ENCODE measurements at regions not wholly inside any gene's neighbourhood (a gene's known extent, or its start where the extent isn't known, plus 50 kb on each side); places are given as distances from the start of the nearest gene placed in this dataset.
"Not testable (repeated sequence)": the region's sequence is repeated elsewhere in the genome, so short reads cannot be mapped to it uniquely, and the experiment has no call there.

DNA sequence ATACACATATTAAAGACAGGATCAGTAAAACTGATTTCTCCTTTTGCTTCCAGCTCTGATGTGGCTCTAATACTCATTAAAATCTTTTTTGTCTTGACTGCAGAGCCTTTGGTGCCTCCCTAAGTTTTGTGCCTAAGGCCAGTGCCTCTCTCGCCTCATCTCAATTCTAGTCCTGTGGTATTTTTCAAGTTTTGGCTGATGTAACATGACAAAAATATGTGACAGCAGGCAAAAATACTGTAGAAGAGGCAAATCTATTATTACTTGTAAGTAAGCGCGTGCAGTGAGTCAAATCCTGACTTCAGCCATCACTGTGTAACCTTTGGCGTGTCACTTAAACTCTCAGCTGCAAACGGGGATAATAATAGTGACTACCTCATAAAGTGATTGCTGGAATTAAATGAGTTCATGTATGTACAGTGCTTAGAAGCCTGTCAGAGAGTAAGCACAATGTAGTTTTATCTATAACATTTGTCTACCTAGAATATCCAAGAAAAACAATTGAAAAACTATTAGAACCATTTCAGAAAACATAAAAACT is 74.0 kb downstream of the MAB21L3 start:
- DNase-seq (ENCODE audit: low spot score) (no peak), ATAC-seq (no peak)

DNA sequence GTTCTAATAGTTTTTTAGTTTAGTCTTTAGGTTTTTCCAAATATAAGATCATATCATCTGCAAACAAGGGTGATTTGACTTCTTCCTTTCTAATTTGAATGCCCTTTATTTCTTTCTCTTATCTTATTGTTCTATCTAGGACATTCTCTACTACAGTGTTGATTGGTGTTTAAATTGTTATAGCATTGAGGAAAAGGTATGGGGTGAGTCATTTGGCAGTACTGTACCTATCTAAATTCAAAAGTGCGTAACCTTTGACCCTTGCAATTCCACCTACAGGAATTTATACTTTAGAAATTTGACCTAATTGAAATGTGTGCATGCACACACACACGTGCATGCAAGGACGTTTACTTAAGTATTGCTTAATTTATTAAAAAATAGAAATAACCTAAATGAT is 78.3 kb downstream of the MAB21L3 start:
- DNase-seq (ENCODE audit: low spot score) = no peak
- ATAC-seq = no peak

DNA sequence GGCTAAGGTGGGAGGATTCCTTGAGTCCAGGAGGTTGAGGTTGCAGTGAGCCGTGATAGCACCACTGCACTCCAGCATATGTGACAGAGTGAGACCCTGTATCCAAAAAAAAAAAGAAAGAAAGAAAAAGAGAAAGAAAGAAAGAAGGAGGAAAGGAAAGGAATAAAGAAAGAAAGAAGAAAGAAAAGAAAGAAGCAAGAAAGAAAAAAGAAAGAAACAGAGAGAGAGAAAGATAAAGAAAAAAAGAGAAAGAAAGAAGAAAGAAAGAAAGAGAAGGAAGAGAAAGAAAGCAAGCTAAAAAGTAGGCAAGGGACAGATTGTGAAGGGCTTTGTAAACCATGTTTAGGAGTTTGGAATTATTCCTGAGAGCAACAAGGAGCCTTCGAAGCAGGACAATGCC is 80.1 kb downstream of the MAB21L3 start:
- ATAC-seq (no peak), DNase-seq (ENCODE audit: low spot score) (no peak)

DNA sequence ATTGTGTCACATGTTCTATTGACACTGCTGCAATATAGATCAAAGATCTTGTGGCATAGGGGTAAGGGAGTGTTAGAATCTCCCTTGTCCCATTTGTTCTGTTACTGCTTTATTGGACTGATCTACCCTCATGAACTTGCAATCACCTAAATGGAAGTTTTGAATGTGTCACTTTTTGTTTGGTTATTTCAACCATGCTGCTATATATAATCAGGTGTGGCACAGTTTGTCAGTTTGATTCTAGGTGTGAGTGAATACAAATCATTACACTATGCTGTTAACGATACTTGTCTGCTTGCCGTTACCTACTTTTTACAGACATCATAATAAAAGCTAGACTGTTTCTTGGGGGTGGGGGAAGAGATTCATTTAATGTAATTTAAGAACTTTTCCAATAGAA is 82.6 kb downstream of the MAB21L3 start:
- ATAC-seq = no peak
- no peak for DNase-seq (ENCODE audit: low spot score)

DNA sequence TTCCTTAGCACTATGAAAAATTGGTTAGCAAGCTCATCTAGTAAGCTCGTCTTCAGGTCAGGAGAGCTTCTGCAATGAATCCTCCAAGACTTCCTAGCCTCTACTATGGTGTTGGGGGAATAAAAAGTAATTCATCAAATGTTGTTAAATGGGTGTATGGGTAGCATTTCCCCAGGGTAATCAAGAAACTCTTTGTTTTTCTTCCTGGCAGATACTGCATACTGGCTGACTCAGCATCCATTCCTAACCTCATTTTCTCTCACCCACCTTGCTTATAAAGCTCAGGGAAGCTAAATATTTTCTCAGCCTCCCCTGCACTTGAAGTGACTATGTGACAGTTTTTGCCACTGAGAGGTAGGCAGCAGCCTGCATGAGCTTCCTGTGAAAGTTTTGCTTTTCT is 83.4 kb downstream of the MAB21L3 start:
- ATAC-seq (no peak), DNase-seq (ENCODE audit: low spot score) (no peak)

DNA sequence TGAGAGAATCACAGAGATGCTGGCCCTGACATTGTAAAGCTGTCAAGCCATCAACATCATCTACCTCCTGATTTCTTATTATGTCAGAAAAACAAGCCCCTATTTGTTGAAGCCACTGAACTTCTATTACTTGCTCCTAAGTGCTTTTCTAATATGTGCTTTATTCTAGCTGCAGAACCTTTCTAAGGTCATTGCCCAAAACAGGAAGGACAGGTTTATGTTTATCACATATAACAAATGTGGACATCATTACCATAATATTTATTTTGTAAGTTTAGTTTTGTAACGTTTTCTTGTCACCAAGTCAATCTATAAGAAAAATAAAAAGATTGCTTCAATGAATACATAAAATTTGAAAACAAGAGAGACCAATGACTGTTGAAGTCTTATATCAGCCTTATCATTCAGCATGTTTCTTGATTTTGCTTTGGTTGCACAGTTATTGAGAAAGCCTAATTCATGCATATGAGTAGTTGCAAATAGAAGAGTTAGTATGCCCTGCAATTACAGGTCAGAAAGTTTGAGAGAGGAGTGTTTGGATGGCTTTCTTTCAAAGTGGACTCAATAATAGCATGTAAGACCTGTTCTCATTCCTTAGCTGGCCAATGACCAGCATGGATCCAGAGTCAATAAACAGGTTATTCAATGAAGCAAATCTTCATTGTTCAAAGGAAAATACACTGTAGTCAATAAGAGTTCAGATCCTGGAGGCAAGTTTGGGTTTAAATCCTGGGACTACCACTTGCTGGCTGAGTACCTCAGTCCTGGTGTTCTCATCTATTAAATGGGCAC is 84.1 kb downstream of the MAB21L3 start:
- DNase-seq (ENCODE audit: low spot score) (no peak), ATAC-seq (no peak)

DNA sequence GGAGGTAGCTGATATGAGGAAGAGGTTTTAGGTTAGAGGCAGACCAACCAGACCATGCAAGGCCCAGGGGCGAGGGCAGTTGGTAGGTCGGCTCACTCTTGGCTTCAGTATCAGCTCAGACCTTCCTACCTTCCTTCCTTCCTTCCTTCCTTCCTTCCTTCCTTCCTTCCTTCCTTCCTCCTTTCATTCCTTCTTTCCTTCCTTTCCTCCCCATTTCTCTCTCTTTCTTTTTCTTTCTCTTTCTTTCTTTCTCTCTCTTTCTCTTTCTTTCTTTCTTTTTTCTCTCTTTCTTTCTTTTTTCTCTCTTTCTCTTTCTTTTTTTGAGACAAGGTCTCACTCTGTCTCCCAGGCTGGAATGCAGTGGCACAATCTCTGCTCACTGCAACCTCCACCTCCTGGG is 89.1 kb downstream of the MAB21L3 start:
- not testable (repeated sequence) for DNase-seq (ENCODE audit: low spot score); ATAC-seq

DNA sequence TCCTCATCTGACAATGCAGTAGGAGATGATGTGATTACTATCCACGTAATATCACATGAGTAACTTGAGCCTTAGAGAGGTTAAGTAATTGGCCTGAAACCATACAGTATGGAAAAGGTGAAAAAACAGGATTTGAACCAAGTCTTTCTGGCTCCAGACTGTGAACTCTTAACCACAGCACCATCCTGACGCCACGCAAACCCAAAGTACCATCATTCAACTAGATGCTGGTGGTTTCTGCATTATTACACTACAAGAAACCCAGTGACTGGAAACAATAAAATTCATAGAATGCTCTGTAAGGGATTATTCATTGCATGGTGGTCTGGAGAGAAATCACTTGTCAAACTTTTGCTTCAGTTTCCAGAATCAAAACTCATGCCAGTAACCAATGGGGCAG is 90.7 kb downstream of the MAB21L3 start:
- ATAC-seq (no peak), DNase-seq (ENCODE audit: low spot score) (no peak)

DNA sequence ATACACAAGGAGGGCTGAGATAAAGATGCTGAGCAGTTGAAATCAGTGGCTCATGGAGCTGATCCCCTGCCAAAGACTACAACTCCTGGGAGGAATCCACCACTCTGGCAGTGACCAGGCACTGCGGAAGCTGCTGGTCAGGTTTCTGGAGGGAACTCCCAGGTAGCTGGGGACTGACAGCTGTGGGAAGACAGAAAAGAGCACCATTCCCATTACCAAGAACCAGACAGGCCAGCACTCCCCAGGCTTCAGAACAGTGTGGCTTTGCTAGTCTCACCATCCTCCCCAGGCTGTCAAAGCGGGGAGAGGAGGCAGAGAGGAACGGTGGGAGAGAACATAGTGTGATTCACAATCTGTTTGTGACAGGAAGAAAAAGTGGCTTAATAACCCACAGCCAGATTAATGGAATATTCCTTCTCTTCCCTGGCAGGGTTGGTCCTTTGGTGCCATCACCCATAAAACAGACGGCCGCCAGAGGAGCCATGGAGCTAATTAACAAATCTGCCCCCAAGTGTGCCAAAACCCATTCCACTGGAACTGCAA is 92.1 kb downstream of the MAB21L3 start:
- no peak for DNase-seq (ENCODE audit: low spot score)
- no peak for ATAC-seq

DNA sequence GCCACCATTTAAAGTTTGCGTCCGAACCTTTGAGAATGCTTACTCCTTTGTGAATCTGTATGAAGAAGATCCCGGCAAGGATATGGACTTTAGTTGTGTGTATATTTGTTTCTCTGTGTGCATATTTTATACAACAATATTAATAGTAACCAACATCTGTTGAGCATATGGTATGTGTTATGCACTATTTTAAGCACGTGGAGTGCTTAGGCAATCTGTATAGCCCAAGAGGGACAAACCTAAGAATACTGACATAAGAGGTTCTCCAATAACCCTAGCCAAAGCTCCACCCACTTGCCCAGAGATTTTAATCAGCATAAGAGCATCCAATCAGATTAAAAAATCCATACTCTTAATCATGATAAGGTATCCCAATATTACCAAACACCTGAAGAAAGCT is 92.7 kb downstream of the MAB21L3 start:
- no peak for DNase-seq (ENCODE audit: low spot score)
- no peak for ATAC-seq

DNA sequence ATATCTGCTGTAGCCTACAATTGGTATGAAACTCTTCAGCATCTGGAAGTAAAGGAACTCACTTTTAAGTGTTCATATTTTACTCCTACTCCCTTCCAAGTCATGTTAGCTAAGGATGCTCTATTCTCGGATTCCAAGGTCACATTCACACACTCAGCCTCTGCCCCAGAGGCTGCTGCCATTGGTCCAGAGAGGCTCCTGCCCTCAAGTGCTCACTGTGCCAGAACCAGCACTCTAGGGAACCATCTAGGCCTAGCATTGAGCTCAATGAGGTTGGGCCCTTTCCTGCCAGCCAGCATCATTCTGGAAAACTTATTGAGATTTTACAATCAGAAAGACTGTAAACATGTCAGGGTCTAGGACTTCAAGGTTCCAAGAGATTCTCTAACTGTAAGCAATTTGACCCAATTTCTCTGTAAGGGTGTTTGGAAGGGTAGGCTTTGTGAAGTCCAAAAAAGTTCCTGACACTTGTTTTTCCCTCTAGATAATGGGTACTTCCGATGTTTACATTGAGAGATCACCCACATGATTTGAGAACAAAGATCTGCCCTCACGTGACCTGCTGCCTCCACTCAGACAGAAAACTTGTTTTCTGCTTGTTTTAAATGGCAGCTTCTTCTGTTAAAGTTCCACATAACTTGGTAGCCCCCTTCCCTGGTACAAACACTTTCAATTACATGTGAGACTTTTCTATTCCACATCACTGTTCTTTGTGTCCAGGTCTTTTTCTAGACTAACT is 94.9 kb downstream of the MAB21L3 start:
- ATAC-seq = no peak
- DNase-seq (ENCODE audit: low spot score) = no peak

DNA sequence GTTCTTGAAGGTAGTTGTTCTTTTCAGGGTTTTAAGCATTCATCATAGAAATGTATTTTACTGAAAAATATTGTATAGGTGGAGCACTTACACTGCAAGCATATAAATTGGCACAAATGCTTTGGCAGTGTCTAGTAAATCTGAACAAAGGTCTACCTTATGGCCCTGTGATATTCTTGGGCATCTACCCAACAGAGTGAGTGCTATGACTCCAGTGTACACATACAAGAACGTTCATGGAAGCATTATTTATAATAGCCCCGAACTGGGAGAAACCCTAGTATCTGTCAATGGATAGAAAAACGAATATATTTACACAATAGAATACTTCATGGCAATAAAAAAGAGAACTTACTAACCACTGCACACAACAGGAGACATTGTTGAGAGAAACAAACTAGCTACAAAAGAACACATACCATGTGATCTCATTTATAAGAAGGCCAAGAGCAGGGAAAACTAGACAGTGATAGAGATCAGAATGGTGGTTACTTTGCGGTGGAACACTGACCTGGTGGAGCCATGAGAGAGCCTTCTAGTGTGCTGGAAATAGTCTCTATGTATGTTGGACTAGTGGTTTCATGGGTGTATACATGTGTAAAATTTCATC is 96.0 kb downstream of the MAB21L3 start:
- ATAC-seq (no peak), DNase-seq (ENCODE audit: low spot score) (no peak)

DNA sequence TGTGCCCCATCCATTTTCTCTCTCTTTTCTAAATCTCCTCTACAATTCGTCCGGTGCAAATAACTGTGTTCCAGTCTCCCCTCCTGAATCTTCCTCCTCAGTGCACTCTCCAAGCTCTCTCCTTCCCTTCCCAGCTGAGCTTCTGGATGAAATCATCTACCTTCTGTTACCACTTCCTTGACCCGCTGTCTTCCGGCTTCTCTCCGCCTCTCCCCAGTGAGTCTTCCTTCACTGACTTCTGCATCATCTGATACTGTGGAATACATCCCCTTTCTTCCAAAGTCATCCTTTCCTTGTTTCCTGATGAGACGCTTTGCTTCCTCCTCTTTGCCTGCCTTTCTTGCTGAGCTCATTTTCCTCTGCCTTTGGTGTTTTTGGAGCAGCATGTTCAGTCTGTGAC is 96.9 kb downstream of the MAB21L3 start:
- no peak for DNase-seq (ENCODE audit: low spot score)

DNA sequence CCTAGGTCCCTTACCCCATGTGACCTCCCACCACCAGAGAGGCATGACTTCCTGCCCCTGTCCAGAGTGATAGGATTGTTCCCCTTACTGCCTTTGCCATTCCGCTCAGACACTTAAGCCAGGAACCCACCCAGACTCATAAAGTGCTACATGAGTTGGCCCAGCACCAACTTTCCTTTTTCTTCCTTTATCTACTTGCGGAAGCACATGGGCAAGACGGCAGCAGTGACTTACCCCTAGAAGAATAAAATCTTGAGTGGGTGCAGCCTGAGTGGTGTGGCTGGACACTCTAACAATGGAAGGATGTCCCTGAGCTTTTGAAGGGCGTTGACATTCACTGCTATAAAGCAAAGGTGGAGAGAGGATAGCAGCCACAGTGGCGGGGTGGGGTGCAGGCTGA is 100.1 kb downstream of the MAB21L3 start:
- DNase-seq (ENCODE audit: low spot score) = no peak

More for the DNA sequence above, 96.9 kb downstream of the MAB21L3 start:
- ATAC-seq = no peak

DNA sequence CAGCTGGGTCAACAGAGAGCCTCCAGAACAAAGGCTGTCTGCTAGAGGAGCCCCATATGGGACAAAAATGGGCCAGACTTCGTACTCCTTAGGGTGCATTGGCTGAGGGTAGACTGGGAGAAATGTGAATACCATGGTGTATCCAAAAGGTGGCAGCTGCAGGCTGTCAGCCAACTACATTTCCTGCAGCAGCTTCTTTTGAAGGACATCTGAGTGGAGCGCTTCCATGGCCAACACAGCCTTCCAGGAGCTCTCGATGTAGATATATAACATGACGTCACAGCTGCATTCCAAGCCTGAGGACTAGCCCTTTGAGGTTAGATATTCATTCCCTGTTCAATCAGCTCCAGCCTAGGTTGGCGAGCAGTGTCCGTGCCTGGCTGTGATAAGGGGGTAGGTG is 107.7 kb downstream of the MAB21L3 start:
- DNase-seq (ENCODE audit: low spot score) (no peak), ATAC-seq (no peak)

More for the DNA sequence above, 100.1 kb downstream of the MAB21L3 start:
- no peak for ATAC-seq

DNA sequence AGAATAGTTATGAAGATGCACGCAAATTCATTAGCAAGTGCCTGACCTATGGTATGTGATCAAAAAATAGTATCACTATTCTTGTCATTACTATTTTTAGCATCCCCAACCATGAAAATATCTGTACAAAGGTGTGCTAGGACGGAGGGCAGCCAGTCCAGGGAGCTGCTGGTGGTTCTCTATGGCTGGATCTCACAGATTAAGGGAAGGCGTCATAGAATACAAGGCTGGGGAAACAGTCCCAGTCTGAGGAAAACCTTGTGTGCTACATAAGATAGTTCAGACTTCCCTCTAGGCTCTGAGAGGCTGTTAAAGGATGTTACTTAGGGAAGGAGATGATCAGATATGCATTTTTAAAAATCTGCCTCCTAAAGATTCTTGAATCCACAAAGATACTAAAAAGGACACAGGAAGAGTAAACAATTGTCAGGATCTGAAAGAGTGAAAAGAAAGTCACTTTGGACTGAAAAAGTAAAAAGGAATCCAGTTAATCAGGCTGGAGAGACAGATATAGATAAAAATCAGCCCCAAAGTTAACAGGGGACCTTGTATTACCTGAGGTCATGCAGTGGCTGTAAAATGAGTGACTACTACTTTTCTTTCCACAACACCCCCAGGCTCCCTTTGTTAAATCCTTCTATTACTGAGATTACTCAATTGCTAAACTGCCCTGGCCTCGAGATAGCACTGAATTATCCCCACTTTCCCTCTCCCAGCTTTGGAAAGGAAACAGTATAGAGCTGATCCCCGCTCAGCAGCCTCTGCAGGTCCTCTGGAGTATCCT is 108.6 kb downstream of the MAB21L3 start:
- no peak for ATAC-seq

DNA sequence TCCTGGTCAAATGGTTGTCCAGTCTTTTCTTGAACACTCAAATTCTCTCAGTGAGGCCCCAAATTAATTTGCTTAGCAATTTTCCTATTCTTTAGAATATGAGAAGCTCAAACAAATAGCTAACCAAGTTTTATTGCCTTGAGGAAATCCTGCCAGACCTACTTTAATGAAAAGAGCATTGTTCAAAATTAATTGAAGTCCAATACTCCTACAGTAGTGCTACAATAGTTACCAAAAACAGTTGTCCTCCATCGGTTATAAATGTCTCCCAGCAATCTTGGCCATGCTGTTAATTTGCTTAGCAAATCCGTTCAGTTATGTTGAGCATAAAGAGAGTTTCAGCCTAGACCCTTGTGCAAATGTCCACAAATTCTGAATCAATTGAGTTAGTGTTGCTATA is 112.9 kb downstream of the MAB21L3 start:
- DNase-seq (ENCODE audit: low spot score) = no peak
- no peak for ATAC-seq

More for the DNA sequence above, 108.6 kb downstream of the MAB21L3 start:
- no peak for DNase-seq (ENCODE audit: low spot score)

DNA sequence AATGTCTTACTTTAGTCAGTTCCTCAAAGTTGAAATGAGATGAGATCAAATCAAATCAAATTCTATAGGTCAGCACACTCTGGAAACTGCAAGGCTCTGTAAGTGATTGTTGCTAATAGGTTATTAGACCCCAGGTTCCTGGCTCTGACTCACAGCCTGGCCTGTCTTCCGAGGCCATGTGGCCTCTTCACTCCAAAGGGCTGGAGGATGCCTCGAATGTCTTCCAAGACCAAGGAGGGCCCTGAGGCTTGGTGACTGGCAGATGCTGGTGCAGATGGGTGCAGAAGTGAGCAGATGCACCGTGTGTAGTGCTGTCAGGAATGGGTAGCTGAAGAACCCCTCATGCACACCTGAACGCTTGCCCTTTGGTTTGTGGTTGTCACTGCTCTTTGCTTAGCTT is 113.4 kb downstream of the MAB21L3 start:
- no peak for ATAC-seq
- no peak for DNase-seq (ENCODE audit: low spot score)

DNA sequence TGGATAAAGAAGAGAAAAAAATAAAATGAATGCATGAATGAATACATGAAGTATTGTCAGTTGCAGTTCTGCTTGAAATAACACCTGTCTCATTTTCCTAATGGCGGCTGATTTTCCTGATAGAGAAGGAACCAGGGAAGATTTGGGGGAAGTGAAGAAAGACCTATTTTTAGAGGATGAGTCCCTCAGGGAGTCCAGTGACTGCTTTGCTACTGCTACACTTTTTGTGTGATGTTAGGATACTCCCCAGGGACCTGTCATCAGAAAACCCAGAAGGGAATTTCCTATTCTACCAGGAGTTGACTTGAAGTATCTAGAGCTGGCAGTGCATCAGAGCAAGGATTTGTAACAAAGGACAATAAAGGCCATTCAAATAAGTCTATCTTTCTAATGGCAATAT is 114.8 kb downstream of the MAB21L3 start:
- ATAC-seq = no peak
- DNase-seq (ENCODE audit: low spot score) = no peak

DNA sequence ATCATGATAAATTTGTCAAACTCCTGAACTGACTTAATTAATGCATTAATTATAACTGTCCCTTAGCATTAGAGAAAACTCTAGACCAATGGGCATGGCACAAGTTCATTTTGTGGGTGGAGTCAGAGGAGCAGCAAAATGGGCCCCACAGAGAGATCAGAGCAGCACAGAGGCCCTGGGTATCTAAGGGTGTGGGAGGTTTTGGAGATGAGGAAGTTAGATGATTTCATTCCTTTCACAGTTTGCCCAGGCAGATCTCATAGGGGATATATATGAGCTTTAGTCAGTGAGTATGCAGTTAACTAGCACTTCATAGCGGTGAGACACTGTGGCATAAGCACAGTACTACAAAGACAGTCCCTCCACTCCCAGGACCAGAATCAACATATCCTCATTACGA is 117.3 kb downstream of the MAB21L3 start:
- DNase-seq (ENCODE audit: low spot score) (no peak), ATAC-seq (no peak)

DNA sequence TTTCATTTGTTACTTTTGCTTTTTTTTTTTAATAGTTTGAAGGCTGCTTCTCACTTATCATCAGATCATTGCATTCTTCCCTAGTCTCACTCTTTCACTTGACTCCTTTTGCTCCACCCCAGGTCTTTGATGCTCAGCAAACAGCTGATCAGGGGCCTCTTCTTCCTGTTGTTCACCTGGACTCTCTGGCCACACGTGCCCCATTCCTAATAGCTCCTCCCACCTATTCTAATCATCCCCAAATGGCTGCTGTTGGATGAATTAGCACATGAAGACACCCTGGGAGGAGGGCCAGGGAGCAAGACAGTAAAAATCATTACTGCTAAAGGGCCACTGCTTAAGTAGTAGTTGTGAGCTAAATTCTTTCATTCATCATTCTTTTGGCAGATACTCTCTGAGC is 119.5 kb downstream of the MAB21L3 start:
- no peak for ATAC-seq
- DNase-seq (ENCODE audit: low spot score) = no peak
